H1 (cell line): ENCODE measurements at regions not wholly inside any gene's neighbourhood (a gene's known extent, or its start where the extent isn't known, plus 50 kb on each side); places are given as distances from the start of the nearest gene placed in this dataset.

ENCODE experiments used
- CTCF ChIA-PET: fragments of 300-600 bp; sonication (Branson Sonifier 250); formaldehyde crosslinking; loops from one replicate; lab custom pipeline; 2021; ENCODE audit not compliant: partially characterized antibody; lab: Charles Lee
- POLR2A ChIA-PET: fragments of 300-600 bp; sonication (Branson Sonifier 250); formaldehyde crosslinking; loops from one replicate; lab custom pipeline; 2021; ENCODE audit warnings: inconsistent platforms; ENCODE audit not compliant: partially characterized antibody; lab: Charles Lee
- DNase-seq, 2 experiments: peaks; one replicate each; pipeline versions ENCODE4 v3.0.0 to v3.0.0-alpha.2; 2010 to 2022; ENCODE audit warnings: low spot score in 2 of 2, low read depth in 1 of 2, mixed read lengths in 1 of 2
- FAIRE-seq: peaks from 2 replicates; lab custom pipeline; 2011; peaks lifted over from hg19 to GRCh38; lab: Jason Lieb, UNC
- H2AFZ ChIP-seq: 2 replicates; pipeline ENCODE4 v1.8.1; 2012; ENCODE audit warnings: low read length, inconsistent platforms
- H2AK5ac ChIP-seq: 2 replicates; pipeline ENCODE4 v1.6.1; 2013; ENCODE audit warnings: low read depth, low read length
- H2BK120ac ChIP-seq: replicated peaks from 2 replicates; pipeline ENCODE3; 2013; ENCODE audit warnings: low read depth, low read length, inconsistent platforms
- H2BK12ac ChIP-seq: 2 replicates; pipeline ENCODE4 v1.6.1; 2013; ENCODE audit warnings: low read depth, low read length
- H2BK15ac ChIP-seq: 2 replicates; pipeline ENCODE4 v1.6.1; 2013; ENCODE audit warnings: low read length
- H2BK20ac ChIP-seq: 2 replicates; pipeline ENCODE4 v1.6.1; 2013; ENCODE audit warnings: low read length
- H2BK5ac ChIP-seq: 2 replicates; pipeline ENCODE4 v1.6.1; 2013; ENCODE audit warnings: low read depth, low read length
- H3K14ac ChIP-seq: 2 replicates; pipeline ENCODE4 v1.6.1; 2013; ENCODE audit warnings: inconsistent platforms; ENCODE audit not compliant: insufficient read length
- H3K18ac ChIP-seq: 2 replicates; pipeline ENCODE4 v1.6.1; 2013; ENCODE audit warnings: low read length; ENCODE audit errors: extremely low read depth
- H3K23ac ChIP-seq: 2 replicates; pipeline ENCODE4 v1.6.1; 2013; ENCODE audit warnings: inconsistent platforms; ENCODE audit not compliant: insufficient read length
- H3K23me2 ChIP-seq: 2 replicates; pipeline ENCODE4 v1.6.1; 2013; ENCODE audit warnings: low read depth, low read length
- H3K27ac ChIP-seq: 2 replicates; pipeline ENCODE4 v1.6.1; 2011; ENCODE audit warnings: low read depth, low read length, inconsistent platforms
- H3K27me3 ChIP-seq, 4 experiments: replicated peaks in 1 of 4; 1 replicate in 1 of 4; 2 replicates in 3 of 4; pipeline versions ENCODE4 v1.6.1 to v1.8.1; 2011 to 2013; ENCODE audit warnings: low read length in 3 of 4, mild to moderate bottlenecking in 3 of 4, inconsistent platforms in 2 of 4, mixed read lengths in 2 of 4, moderate library complexity in 1 of 4; ENCODE audit not compliant: control insufficient read depth in 3 of 4, insufficient read depth in 3 of 4; ENCODE audit errors: extremely low read depth in 1 of 4
- H3K36me3 ChIP-seq, 4 experiments: 2 replicates each; pipeline versions ENCODE4 v1.6.1 to v1.8.1; 2011 to 2013; ENCODE audit warnings: mild to moderate bottlenecking in 4 of 4, low read length in 3 of 4, moderate library complexity in 2 of 4, control low read depth in 1 of 4, inconsistent platforms in 1 of 4; ENCODE audit not compliant: insufficient read depth in 4 of 4, control insufficient read depth in 2 of 4
- H3K4ac ChIP-seq: replicated peaks from 2 replicates; pipeline ENCODE3; 2013; ENCODE audit warnings: low read length, low read depth, mixed read lengths, inconsistent platforms; ENCODE audit not compliant: insufficient read length
- H3K4me1 ChIP-seq, 4 experiments: replicated peaks in 1 of 4; 1 replicate in 1 of 4; 2 replicates in 3 of 4; pipeline versions ENCODE4 v1.6.1 to v1.8.1; 2011 to 2013; ENCODE audit warnings: low read length in 3 of 4, inconsistent platforms in 2 of 4, mixed read lengths in 1 of 4; ENCODE audit not compliant: insufficient read depth in 4 of 4, control insufficient read depth in 3 of 4
- H3K4me2 ChIP-seq, 2 experiments: 2 replicates each; pipeline versions ENCODE4 v1.6.1 to v1.8.1; 2011 to 2013; ENCODE audit warnings: low read depth in 2 of 2, low read length in 2 of 2, control low read depth in 1 of 2, inconsistent platforms in 1 of 2, mild to moderate bottlenecking in 1 of 2; ENCODE audit not compliant: insufficient read depth in 1 of 2
- H3K4me3 ChIP-seq, 4 experiments: fragments of 200-600, 300-600 bp in 1 of 4; sonication (generic), shearing (Covaris generic), sonication (Bioruptor Twin) in 1 of 4; 2 replicates each; pipeline versions ENCODE4 v1.5.1 to v1.8.1; 2011 to 2016; ENCODE audit warnings: low read length in 4 of 4, low read depth in 3 of 4, control low read depth in 2 of 4, inconsistent platforms in 2 of 4, mild to moderate bottlenecking in 2 of 4, mixed read lengths in 1 of 4, moderate library complexity in 1 of 4; ENCODE audit not compliant: insufficient read depth in 2 of 4; ENCODE audit errors: extremely low read depth in 1 of 4
- H3K56ac ChIP-seq: replicated peaks from 2 replicates; pipeline ENCODE3; 2013; ENCODE audit warnings: low read depth, mild to moderate bottlenecking, mixed read lengths, low read length, inconsistent platforms; ENCODE audit not compliant: insufficient read length
- H3K79me1 ChIP-seq: 2 replicates; pipeline ENCODE4 v1.6.1; 2013; ENCODE audit warnings: low read depth, low read length, control low read depth
- H3K79me2 ChIP-seq, 2 experiments: 2 replicates each; pipeline versions ENCODE4 v1.6.1 to v1.8.1; 2012 to 2013; ENCODE audit warnings: low read length in 2 of 2, mild to moderate bottlenecking in 2 of 2, inconsistent platforms in 1 of 2; ENCODE audit not compliant: insufficient read depth in 2 of 2, control insufficient read depth in 1 of 2
- H3K9ac ChIP-seq, 4 experiments: replicated peaks in 1 of 4; 1 replicate in 1 of 4; 2 replicates in 3 of 4; pipeline versions ENCODE4 v1.6.1 to v1.8.1; 2011 to 2013; ENCODE audit warnings: low read depth in 3 of 4, low read length in 3 of 4, control low read depth in 2 of 4, mild to moderate bottlenecking in 2 of 4, moderate library complexity in 2 of 4, inconsistent platforms in 1 of 4; ENCODE audit errors: extremely low read depth in 1 of 4
- H3K9me3 ChIP-seq, 2 experiments: 2 replicates each; pipeline versions ENCODE4 v1.6.1 to v1.8.1; 2012 to 2013; ENCODE audit warnings: mild to moderate bottlenecking in 2 of 2, moderate library complexity in 2 of 2, control low read depth in 1 of 2, inconsistent platforms in 1 of 2, low read depth in 1 of 2, low read length in 1 of 2, mixed read lengths in 1 of 2; ENCODE audit not compliant: insufficient read depth in 2 of 2
- H4K20me1 ChIP-seq, 2 experiments: replicated peaks in 1 of 2; 2 replicates each; pipeline versions ENCODE3 to v1.8.1; 2011 to 2013; ENCODE audit warnings: inconsistent platforms in 2 of 2, low read length in 2 of 2, mild to moderate bottlenecking in 1 of 2; ENCODE audit not compliant: insufficient read depth in 2 of 2, control insufficient read depth in 1 of 2
- H4K5ac ChIP-seq: 2 replicates; pipeline ENCODE4 v1.6.1; 2013; ENCODE audit warnings: low read length, low read depth, mixed read lengths, inconsistent platforms; ENCODE audit not compliant: insufficient read length
- H4K8ac ChIP-seq: 2 replicates; pipeline ENCODE4 v1.8.0; 2013; ENCODE audit warnings: mild to moderate bottlenecking, moderate library complexity, low read length, inconsistent platforms; ENCODE audit not compliant: insufficient read depth; ENCODE audit errors: extremely low read depth
- H4K91ac ChIP-seq: replicated peaks from 2 replicates; pipeline ENCODE3; 2013; ENCODE audit warnings: low read length, mixed read lengths, inconsistent platforms; ENCODE audit not compliant: insufficient read length
- BACH1 ChIP-seq: IDR thresholded peaks from 2 replicates; pipeline ENCODE4 v1.6.1; 2012; ENCODE audit warnings: low read length, improper control_type of control experiment
- CBX8 ChIP-seq: fragments of 300-800, 300-1000 bp; sonication (generic); IDR thresholded peaks from 2 replicates; pipeline ENCODE4 v1.7.1; 2016; ENCODE audit warnings: low read depth, low read length, borderline replicate concordance
- CTCF ChIP-seq, 3 experiments: IDR thresholded peaks; 1 replicate in 2 of 3; 2 replicates in 1 of 3; pipeline versions ENCODE4 v1.5.1 to v1.6.1; 2011; ENCODE audit warnings: low read length in 3 of 3, mild to moderate bottlenecking in 3 of 3, inconsistent platforms in 2 of 3, low read depth in 1 of 3, moderate library complexity in 1 of 3; ENCODE audit not compliant: insufficient read depth in 1 of 3; ENCODE audit errors: control extremely low read depth in 1 of 3
- JUND ChIP-seq: IDR thresholded peaks from 2 replicates; pipeline ENCODE4 v1.6.1; 2011; ENCODE audit warnings: mild to moderate bottlenecking, improper control_type of control experiment, low read length
- SIRT6 ChIP-seq: IDR thresholded peaks from one replicate; pipeline ENCODE4 v1.7.1; 2012; ENCODE audit warnings: low read length, inconsistent platforms
- SIX5 ChIP-seq: IDR thresholded peaks from 2 replicates; pipeline ENCODE4 v1.6.1; 2011; ENCODE audit warnings: mild to moderate bottlenecking, low read depth, low read length
- SP1 ChIP-seq: IDR thresholded peaks from 2 replicates; pipeline ENCODE4 v1.6.1; 2011; ENCODE audit warnings: low read depth, low read length
- WGBS, 2 experiments: shearing (Covaris generic) in 1 of 2; methylation state at CpG; one replicate each; pipeline versions ENCODE4 v1.1.6 to v1.1.7; 2013 to 2015; ENCODE audit warnings: low lambda C conversion rate in 2 of 2, mixed read lengths in 2 of 2, inconsistent platforms in 1 of 2, low coverage in 1 of 2, missing lambda C conversion rate in 1 of 2; ENCODE audit not compliant: insufficient replicate concordance in 2 of 2, insufficient coverage in 1 of 2, insufficient read length in 1 of 2; ENCODE audit errors: extremely low coverage in 1 of 2, missing lambda C conversion rate in 1 of 2; 5-methylcytosine and 5-hydroxymethylcytosine counted together

- no peaks in the 10 kb centered on the region for H3K27me3 ChIP-seq
- no peaks in the 10 kb centered on the region for H3K79me2 ChIP-seq
- no peak overlapping the region for H4K91ac ChIP-seq
- TF ChIP-seq SIRT6 (no peak), CBX8 (no peak), BACH1 (no peak), JUND (no peak), SIX5 (no peak), CTCF (IDR thresholded peaks at IDR 0.05; ENCODE audit: control extremely low read depth in 1 of 3, insufficient read depth in 1 of 3, low read depth in 1 of 3, low read length in 3 of 3) (no peak), SP1 (no peak)
- H4K20me1 ChIP-seq = no peaks in the 10 kb centered on the region
- DNase-seq = no peak
- peaks cover 0 to 2% (median 0%) of the 10 kb centered on the region in 4 experiments; a peak in 1 of 7 replicates for H3K4me1 ChIP-seq
- H2BK5ac ChIP-seq = no peak overlapping the region
- H2AFZ ChIP-seq = no peak overlapping the region
- H2BK20ac ChIP-seq = no peak overlapping the region
- H3K14ac ChIP-seq = no peak overlapping the region
- no peaks in the 10 kb centered on the region for H3K23me2 ChIP-seq
- no peak overlapping the region for H2BK120ac ChIP-seq
- CTCF ChIA-PET = interaction anchor here (0.6 to 1.0 kb wide), 2 partner anchors 315 to 738 kb away, joined by 3 to 4 read pairs; no protein-coding TSS in a partner anchor
- no peak overlapping the region for H3K23ac ChIP-seq
- H4K5ac ChIP-seq = no peak overlapping the region
- POLR2A ChIA-PET = no interaction called here
- H3K9ac ChIP-seq = no peak overlapping the region
- H2BK15ac ChIP-seq = no peak overlapping the region
- H3K18ac ChIP-seq = no peak overlapping the region
- H3K4ac ChIP-seq = no peak overlapping the region
- 78% methylated on average over 2 of the region's 2 CpGs; no CpG with 5 or more reads in 1 of the 2 experiments for WGBS, 2 experiments
- H3K36me3 ChIP-seq = no peaks in the 10 kb centered on the region
- H2AK5ac ChIP-seq = no peak overlapping the region
- H3K4me2 ChIP-seq = no peak overlapping the region
- H3K4me3 ChIP-seq = no peak overlapping the region
- no peaks in the 10 kb centered on the region for H3K79me1 ChIP-seq
- no peak overlapping the region for H2BK12ac ChIP-seq
- FAIRE-seq = no peak
- no peak overlapping the region for H4K8ac ChIP-seq
- H3K9me3 ChIP-seq = no peaks in the 10 kb centered on the region; a peak in 1 of 4 replicates
- H3K56ac ChIP-seq = no peak overlapping the region
- no peak overlapping the region for H3K27ac ChIP-seq
These were observed 155.2 kb upstream of the KCNIP4 start for GRCh38 chr4:22103768-22104167.
